ENCODE measurements at regions not wholly inside any gene's neighbourhood (a gene's known extent, or its start where the extent isn't known, plus 50 kb on each side); places are given as distances from the start of the nearest gene placed in this dataset.

DNA sequence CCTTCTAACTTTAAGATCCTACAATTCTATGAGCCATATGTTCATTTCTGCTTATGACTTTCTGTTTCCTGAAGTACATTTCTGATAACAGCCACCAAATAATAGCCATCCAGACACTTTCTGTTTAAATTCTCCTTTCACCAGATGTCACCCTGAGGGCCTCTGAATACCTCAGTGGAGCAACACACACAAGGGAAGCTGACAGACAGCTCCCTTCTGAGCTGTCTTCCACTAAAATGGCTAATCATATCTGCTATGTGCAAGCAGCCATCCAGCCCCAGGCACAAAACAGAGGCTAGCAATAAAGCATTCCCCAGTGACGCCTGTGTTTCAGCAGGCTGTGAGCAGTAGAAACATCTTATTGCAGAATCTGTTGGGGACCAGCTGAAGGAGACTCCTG lies 666.6 kb upstream of the UBE2E2 start:
- TF ChIP-seq EZH2phosphoT487 (IDR thresholded peaks at IDR 0.05; ENCODE audit: borderline replicate concordance) (no peak), YY1 (IDR thresholded peaks at IDR 0.05; ENCODE audit: extremely low read depth, insufficient replicate concordance, low read depth, low read length) (no peak), CEBPB (IDR thresholded peaks at IDR 0.05; ENCODE audit: low read depth) (no peak)
- no peak overlapping the region for H2AFZ ChIP-seq (ENCODE audit: low read depth, low read length, poor library complexity, severe bottlenecking)
- H3K36me3 ChIP-seq (ENCODE audit: control insufficient read depth in 1 of 2, insufficient read depth in 2 of 2, low read length in 2 of 2) = no peaks in the 10 kb centered on the region
- CTCF ChIA-PET = no interaction called here
- H3K9me2 ChIP-seq (ENCODE audit: insufficient read depth) = no peaks in the 10 kb centered on the region
- H4K20me1 ChIP-seq (ENCODE audit: insufficient read depth) = no peaks in the 10 kb centered on the region
- H3K27ac ChIP-seq (ENCODE audit: low read depth, low read length) = no peak overlapping the region
- ATAC-seq (no peak), DNase-seq (ENCODE audit: low read depth, low spot score) (no peak)
- H3K27me3 ChIP-seq (ENCODE audit: insufficient read depth, low read length) = no peaks in the 10 kb centered on the region
- RAD21 ChIA-PET (ENCODE audit: low non-redundant PET in 1 of 2, low total read pairs in 2 of 2, uncharacterized antibody in 2 of 2, unreplicated experiment in 2 of 2) = no interaction called here
- no peak overlapping the region for H3K4me2 ChIP-seq (ENCODE audit: low read length)
- intact Hi-C loops (cut with micrococcal nuclease) = no loop called here
- peaks cover 0 to 3% of the 10 kb centered on the region in 2 experiments; a peak in 2 of 4 replicates for H3K9me3 ChIP-seq (ENCODE audit: control insufficient read depth in 1 of 2, insufficient read depth in 1 of 2, low read depth in 1 of 2, low read length in 2 of 2)
- H3K79me2 ChIP-seq (ENCODE audit: insufficient read depth, low read length) = no peaks in the 10 kb centered on the region
- H3K4me3 ChIP-seq (replicated peaks in 1 of 2; ENCODE audit: low read depth in 1 of 2, low read length in 2 of 2) = no peak overlapping the region
- H3K9ac ChIP-seq (ENCODE audit: low read length) = no peak overlapping the region
- H3K4me1 ChIP-seq (ENCODE audit: control insufficient read depth in 1 of 2, insufficient read depth in 2 of 2, low read length in 2 of 2) = no peaks in the 10 kb centered on the region
- BruUV-seq (replicated peaks) = no TSS peak
- POLR2A ChIA-PET = no interaction called here

DNA sequence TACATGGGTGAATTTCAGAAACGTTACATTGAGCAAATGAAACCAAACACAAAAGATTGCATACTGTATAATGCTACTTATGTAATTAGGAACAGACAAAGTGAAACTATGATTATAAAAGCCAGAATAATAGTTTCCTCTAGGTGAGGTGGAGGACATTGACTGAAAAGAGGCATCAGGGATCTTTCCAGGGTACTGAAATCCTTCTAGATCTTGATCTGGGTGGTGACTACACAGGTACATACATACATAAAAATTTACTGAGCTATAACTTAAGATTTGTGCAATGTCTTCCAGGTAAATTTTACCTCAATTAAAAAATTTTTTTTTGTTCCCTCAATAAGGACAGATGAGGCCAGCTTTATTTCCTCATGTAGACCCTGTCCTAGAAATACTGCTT lies 665.6 kb upstream of the UBE2E2 start:
- H3K36me3 ChIP-seq (ENCODE audit: control insufficient read depth in 1 of 2, insufficient read depth in 2 of 2, low read length in 2 of 2) = no peaks in the 10 kb centered on the region
- peaks cover 0 to 3% of the 10 kb centered on the region in 2 experiments; a peak in 2 of 4 replicates for H3K9me3 ChIP-seq (ENCODE audit: control insufficient read depth in 1 of 2, insufficient read depth in 1 of 2, low read depth in 1 of 2, low read length in 2 of 2)
- H3K79me2 ChIP-seq (ENCODE audit: insufficient read depth, low read length) = no peaks in the 10 kb centered on the region
- ATAC-seq (no peak), DNase-seq (ENCODE audit: low read depth, low spot score) (no peak)
- H4K20me1 ChIP-seq (ENCODE audit: insufficient read depth) = no peaks in the 10 kb centered on the region
- ChIA-PET POLR2A (no interaction called here), CTCF (no interaction called here), RAD21 (ENCODE audit: low non-redundant PET in 1 of 2, low total read pairs in 2 of 2, uncharacterized antibody in 2 of 2, unreplicated experiment in 2 of 2) (no interaction called here)
- H3K4me2 ChIP-seq (ENCODE audit: low read length) = no peak overlapping the region
- intact Hi-C loops (cut with micrococcal nuclease) = no loop called here
- no peaks in the 10 kb centered on the region for H3K9me2 ChIP-seq (ENCODE audit: insufficient read depth)
- H3K4me3 ChIP-seq (replicated peaks in 1 of 2; ENCODE audit: low read depth in 1 of 2, low read length in 2 of 2) = no peak overlapping the region
- no peaks in the 10 kb centered on the region for H3K27me3 ChIP-seq (ENCODE audit: insufficient read depth, low read length)
- no peak overlapping the region for H2AFZ ChIP-seq (ENCODE audit: low read depth, low read length, poor library complexity, severe bottlenecking)
- no peaks in the 10 kb centered on the region for H3K4me1 ChIP-seq (ENCODE audit: control insufficient read depth in 1 of 2, insufficient read depth in 2 of 2, low read length in 2 of 2)
- TF ChIP-seq, protein P1, sequence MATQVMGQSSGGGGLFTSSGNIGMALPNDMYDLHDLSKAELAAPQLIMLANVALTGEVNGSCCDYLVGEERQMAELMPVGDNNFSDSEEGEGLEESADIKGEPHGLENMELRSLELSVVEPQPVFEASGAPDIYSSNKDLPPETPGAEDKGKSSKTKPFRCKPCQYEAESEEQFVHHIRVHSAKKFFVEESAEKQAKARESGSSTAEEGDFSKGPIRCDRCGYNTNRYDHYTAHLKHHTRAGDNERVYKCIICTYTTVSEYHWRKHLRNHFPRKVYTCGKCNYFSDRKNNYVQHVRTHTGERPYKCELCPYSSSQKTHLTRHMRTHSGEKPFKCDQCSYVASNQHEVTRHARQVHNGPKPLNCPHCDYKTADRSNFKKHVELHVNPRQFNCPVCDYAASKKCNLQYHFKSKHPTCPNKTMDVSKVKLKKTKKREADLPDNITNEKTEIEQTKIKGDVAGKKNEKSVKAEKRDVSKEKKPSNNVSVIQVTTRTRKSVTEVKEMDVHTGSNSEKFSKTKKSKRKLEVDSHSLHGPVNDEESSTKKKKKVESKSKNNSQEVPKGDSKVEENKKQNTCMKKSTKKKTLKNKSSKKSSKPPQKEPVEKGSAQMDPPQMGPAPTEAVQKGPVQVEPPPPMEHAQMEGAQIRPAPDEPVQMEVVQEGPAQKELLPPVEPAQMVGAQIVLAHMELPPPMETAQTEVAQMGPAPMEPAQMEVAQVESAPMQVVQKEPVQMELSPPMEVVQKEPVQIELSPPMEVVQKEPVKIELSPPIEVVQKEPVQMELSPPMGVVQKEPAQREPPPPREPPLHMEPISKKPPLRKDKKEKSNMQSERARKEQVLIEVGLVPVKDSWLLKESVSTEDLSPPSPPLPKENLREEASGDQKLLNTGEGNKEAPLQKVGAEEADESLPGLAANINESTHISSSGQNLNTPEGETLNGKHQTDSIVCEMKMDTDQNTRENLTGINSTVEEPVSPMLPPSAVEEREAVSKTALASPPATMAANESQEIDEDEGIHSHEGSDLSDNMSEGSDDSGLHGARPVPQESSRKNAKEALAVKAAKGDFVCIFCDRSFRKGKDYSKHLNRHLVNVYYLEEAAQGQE (IDR thresholded peaks at IDR 0.05; ENCODE audit: low read depth) = no peak
- TF ChIP-seq, protein P2, sequence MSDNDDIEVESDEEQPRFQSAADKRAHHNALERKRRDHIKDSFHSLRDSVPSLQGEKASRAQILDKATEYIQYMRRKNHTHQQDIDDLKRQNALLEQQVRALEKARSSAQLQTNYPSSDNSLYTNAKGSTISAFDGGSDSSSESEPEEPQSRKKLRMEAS (IDR thresholded peaks at IDR 0.05) = no peak
- TF ChIP-seq FOSL1 (IDR thresholded peaks at IDR 0.05; ENCODE audit: low read depth) (no peak), CEBPB (IDR thresholded peaks at IDR 0.05; ENCODE audit: low read depth) (no peak), ELF1 (IDR thresholded peaks at IDR 0.05; ENCODE audit: borderline replicate concordance, low read depth) (no peak), YY1 (IDR thresholded peaks at IDR 0.05; ENCODE audit: extremely low read depth, insufficient replicate concordance, low read depth, low read length) (no peak), SIN3A (IDR thresholded peaks at IDR 0.05; ENCODE audit: low read depth) (no peak), JUND (IDR thresholded peaks at IDR 0.05) (no peak)
- TF ChIP-seq, protein P3, sequence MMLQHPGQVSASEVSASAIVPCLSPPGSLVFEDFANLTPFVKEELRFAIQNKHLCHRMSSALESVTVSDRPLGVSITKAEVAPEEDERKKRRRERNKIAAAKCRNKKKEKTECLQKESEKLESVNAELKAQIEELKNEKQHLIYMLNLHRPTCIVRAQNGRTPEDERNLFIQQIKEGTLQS (IDR thresholded peaks at IDR 0.05) = no peak
- no TSS peak for BruUV-seq (replicated peaks)
- H3K9ac ChIP-seq (ENCODE audit: low read length) = no peak overlapping the region
- no peak overlapping the region for H3K27ac ChIP-seq (ENCODE audit: low read depth, low read length)
